Endothelial cell of umbilical vein (primary cell): ENCODE measurements at regions not wholly inside any gene's neighbourhood (a gene's known extent, or its start where the extent isn't known, plus 50 kb on each side); places are given as distances from the start of the nearest gene placed in this dataset.

Experiments used
- BruUV-seq: library from RNA; stranded (reverse); fragments of 400-500 nt; replicated peaks from 2 replicates; lab custom pipeline; 2021; lab: Mats Ljungman, UMichigan
- CTCF ChIA-PET: fragments of 300-600, 350-600 bp; sonication (Branson Sonifier 250); formaldehyde crosslinking; loops from one replicate; lab custom pipeline; 2021; ENCODE audit warnings: antibody characterized with exemption, inconsistent platforms; lab: Charles Lee
- POLR2A ChIA-PET: fragments of 300-600, 350-600 bp; sonication (Branson Sonifier 250); formaldehyde crosslinking; loops from one replicate; lab custom pipeline; 2021; ENCODE audit warnings: antibody characterized with exemption, inconsistent platforms; lab: Charles Lee
- DNase-seq: peaks from one replicate; pipeline ENCODE4 v3.0.0-alpha.2; 2011; ENCODE audit warnings: low read depth, low spot score
- FAIRE-seq: peaks from 2 replicates; lab custom pipeline; 2011; peaks lifted over from hg19 to GRCh38; lab: Jason Lieb, UNC
- H2AFZ ChIP-seq: 2 replicates; pipeline ENCODE4 v1.6.0; 2012; ENCODE audit warnings: low read depth, low read length, control low read depth, inconsistent platforms
- H3K27ac ChIP-seq: 2 replicates; pipeline ENCODE4 v1.5.1; 2011; ENCODE audit warnings: low read depth, mild to moderate bottlenecking, control low read depth, low read length, moderate library complexity; ENCODE audit not compliant: insufficient read depth
- H3K27me3 ChIP-seq, 2 experiments: 2 replicates each; pipeline versions ENCODE4 v1.6.0 to v1.6.1; 2011; ENCODE audit warnings: low read length in 2 of 2, mixed read lengths in 1 of 2; ENCODE audit not compliant: control insufficient read depth in 2 of 2, insufficient read depth in 2 of 2
- H3K36me3 ChIP-seq, 2 experiments: 2 replicates in 1 of 2; 3 replicates in 1 of 2; pipeline ENCODE4 v1.5.1; 2011; ENCODE audit warnings: low read length in 2 of 2, mild to moderate bottlenecking in 1 of 2, moderate library complexity in 1 of 2; ENCODE audit not compliant: control insufficient read depth in 2 of 2, insufficient read depth in 2 of 2; ENCODE audit errors: extremely low read depth in 1 of 2
- H3K4me1 ChIP-seq: 3 replicates; pipeline ENCODE4 v1.5.1; 2011; ENCODE audit warnings: mild to moderate bottlenecking, low read length; ENCODE audit not compliant: control insufficient read depth, insufficient read depth; ENCODE audit errors: extremely low read depth
- H3K4me2 ChIP-seq: 2 replicates; pipeline ENCODE4 v1.6.1; 2011; ENCODE audit warnings: low read length, control low read depth, mixed read lengths; ENCODE audit not compliant: insufficient read depth
- H3K4me3 ChIP-seq, 3 experiments: fragments of 200-600 bp in 1 of 3; sonication (generic), shearing (Covaris generic) in 1 of 3; replicated peaks in 1 of 3; 2 replicates each; pipeline ENCODE4 v1.5.1; 2011 to 2016; ENCODE audit warnings: control low read depth in 3 of 3, low read length in 3 of 3, mild to moderate bottlenecking in 2 of 3, inconsistent platforms in 1 of 3, low read depth in 1 of 3, moderate library complexity in 1 of 3; ENCODE audit not compliant: insufficient read depth in 1 of 3
- H3K79me2 ChIP-seq: 2 replicates; pipeline ENCODE4 v1.6.0; 2012; ENCODE audit warnings: low read length, inconsistent platforms; ENCODE audit not compliant: control insufficient read depth, insufficient read depth
- H3K9ac ChIP-seq: replicated peaks from 2 replicates; pipeline ENCODE3; 2011; ENCODE audit warnings: low read length, control low read depth; ENCODE audit not compliant: insufficient read depth; ENCODE audit errors: extremely low read depth
- H3K9me1 ChIP-seq: replicated peaks from 3 replicates; pipeline ENCODE4 v1.6.0; 2011; ENCODE audit warnings: mild to moderate bottlenecking, low read length; ENCODE audit not compliant: control insufficient read depth, insufficient read depth; ENCODE audit errors: extremely low read depth
- H3K9me3 ChIP-seq: replicated peaks from 2 replicates; pipeline ENCODE4 v1.5.1; 2012; ENCODE audit warnings: low read length, inconsistent platforms; ENCODE audit not compliant: control insufficient read depth, insufficient read depth
- H4K20me1 ChIP-seq: replicated peaks from 2 replicates; pipeline ENCODE3; 2011; ENCODE audit warnings: mild to moderate bottlenecking, low read length; ENCODE audit not compliant: control insufficient read depth, insufficient read depth; ENCODE audit errors: extremely low read depth
- EZH2 ChIP-seq: IDR thresholded peaks from 2 replicates; pipeline ENCODE4 v1.6.1; 2012; ENCODE audit warnings: borderline replicate concordance, low read depth, mild to moderate bottlenecking, moderate library complexity, low read length, inconsistent platforms; ENCODE audit not compliant: severe bottlenecking
- FOS ChIP-seq: IDR thresholded peaks from 2 replicates; pipeline ENCODE4 v1.6.1; 2011; ENCODE audit warnings: mild to moderate bottlenecking, low read length, moderate library complexity, borderline replicate concordance; ENCODE audit not compliant: insufficient read depth
- GATA2 ChIP-seq: IDR thresholded peaks from 2 replicates; pipeline ENCODE4 v1.7.0; 2011; ENCODE audit warnings: low read depth, mild to moderate bottlenecking, moderate library complexity, mixed read lengths, low read length; ENCODE audit not compliant: insufficient read length, insufficient read depth
- JUN ChIP-seq: IDR thresholded peaks from 2 replicates; pipeline ENCODE4 v1.6.1; 2011; ENCODE audit warnings: borderline replicate concordance, low read depth; ENCODE audit not compliant: insufficient read length, insufficient read depth
- MAX ChIP-seq: IDR thresholded peaks from 2 replicates; pipeline ENCODE4 v1.6.1; 2011; ENCODE audit not compliant: insufficient read depth, insufficient read length
- MYC ChIP-seq: IDR thresholded peaks from one replicate; pipeline ENCODE4 v1.6.1; 2011; ENCODE audit warnings: mild to moderate bottlenecking, low read depth, low read length
- POLR2A ChIP-seq: IDR thresholded peaks from 2 replicates; pipeline ENCODE4 v1.6.1; 2012; ENCODE audit warnings: low read depth, mild to moderate bottlenecking, control low read depth, low read length
- POLR2AphosphoS5 ChIP-seq: IDR thresholded peaks from 2 replicates; pipeline ENCODE4 v1.6.1; 2012; ENCODE audit warnings: low read depth, mild to moderate bottlenecking, control low read depth, low read length, moderate library complexity; ENCODE audit not compliant: insufficient read depth
- dilution Hi-C: fragments of 300-500 bp; cut with MboI; formaldehyde crosslinking; loops from one replicate; pipeline ENCODE4 v1.15.0; 2019; ENCODE audit warnings: low sequenced_read_pairs; ENCODE audit not compliant: extremely low pct_ligation_motif_present
- intact Hi-C: fragments of 100-400 bp; cut with micrococcal nuclease; formaldehyde crosslinking; loops from one replicate; pipeline ENCODE4 v1.10.0; 2022

GRCh38 chr11:116119158-116119557 is 614.9 kb upstream of the CADM1 start:
- Histone ChIP-seq H3K27ac (no peak overlapping the region), H3K9ac (no peak overlapping the region), H3K9me3 (no peaks in the 10 kb centered on the region), H3K4me2 (no peak overlapping the region), H3K4me1 (no peaks in the 10 kb centered on the region), H3K79me2 (no peaks in the 10 kb centered on the region), H2AFZ (no peak overlapping the region), H3K36me3 (no peaks in the 10 kb centered on the region), H3K27me3 (no peaks in the 10 kb centered on the region), H3K4me3 (no peak overlapping the region), H4K20me1 (no peaks in the 10 kb centered on the region), H3K9me1 (no peaks in the 10 kb centered on the region)
- TF ChIP-seq JUN = no peak
- TF ChIP-seq EZH2 = no peak
- TF ChIP-seq POLR2A = no peak
- no peak for TF ChIP-seq FOS
- no peak for TF ChIP-seq GATA2
- no peak for TF ChIP-seq MAX
- no peak for TF ChIP-seq MYC
- TF ChIP-seq POLR2AphosphoS5 = no peak
- dilution Hi-C loops = no loop called here
- BruUV-seq = no TSS peak
- intact Hi-C loops = no loop called here
- FAIRE-seq (no peak), DNase-seq (no peak)
- POLR2A ChIA-PET = no interaction called here
- CTCF ChIA-PET = no interaction called here

- CTCF ChIA-PET = no interaction called here
- POLR2A ChIA-PET = no interaction called here
- H3K4me2 ChIP-seq = no peak overlapping the region
Observed at GRCh38 chr11:116118138-116118470, 613.9 kb upstream of the CADM1 start.

More at GRCh38 chr11:116118138-116118470, 613.9 kb upstream of the CADM1 start:
- Histone ChIP-seq H3K27me3 (no peaks in the 10 kb centered on the region), H4K20me1 (no peaks in the 10 kb centered on the region), H3K4me1 (no peaks in the 10 kb centered on the region), H3K4me3 (no peak overlapping the region), H3K9ac (no peak overlapping the region), H3K27ac (no peak overlapping the region), H2AFZ (no peak overlapping the region), H3K9me1 (no peaks in the 10 kb centered on the region), H3K36me3 (no peaks in the 10 kb centered on the region), H3K79me2 (no peaks in the 10 kb centered on the region), H3K9me3 (no peaks in the 10 kb centered on the region)
- DNase-seq (no peak), FAIRE-seq (no peak)
- intact Hi-C loops (no loop called here), dilution Hi-C loops (no loop called here)
- no peak for TF ChIP-seq POLR2AphosphoS5
- BruUV-seq = no TSS peak
